ENCODE measurements at regions not wholly inside any gene's neighbourhood (a gene's known extent, or its start where the extent isn't known, plus 50 kb on each side); places are given as distances from the start of the nearest gene placed in this dataset.

DNA sequence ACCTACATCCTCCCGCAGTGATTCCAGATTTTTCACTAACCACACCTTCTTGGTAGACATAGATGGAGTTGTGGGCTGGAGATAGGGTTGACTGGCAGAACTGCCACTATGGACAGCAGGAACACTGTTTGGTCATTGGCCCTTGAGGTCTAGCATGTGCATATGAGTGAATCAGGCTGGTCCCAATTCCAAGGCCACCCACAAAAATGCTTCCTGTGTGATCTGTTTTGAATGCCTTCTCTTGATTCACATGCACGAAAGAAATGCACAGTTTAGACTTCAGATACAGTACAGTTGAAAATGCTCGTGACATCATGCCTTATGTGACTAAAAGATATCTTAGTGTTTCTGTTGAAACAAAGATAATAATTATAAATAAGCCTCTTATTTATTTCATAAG, 285.8 kb upstream of the SEMA6D start:
- TF ChIP-seq NR2F2 (IDR thresholded peaks at IDR 0.05; ENCODE audit: borderline replicate concordance, low read depth) (no peak), ATRX (CRISPR knock-in tag; IDR thresholded peaks at IDR 0.05; ENCODE audit: borderline replicate concordance) (no peak), GABPB1 (CRISPR knock-in tag; IDR thresholded peaks at IDR 0.05) (peak; percentile 16; the same call in 1 of the 2 replicates), PITX1 (CRISPR knock-in tag; IDR thresholded peaks at IDR 0.05) (no peak), CHD4 (IDR thresholded peaks at IDR 0.05; ENCODE audit: borderline replicate concordance, low read length) (no peak), ZNF724P (CRISPR knock-in tag; IDR thresholded peaks at IDR 0.05; ENCODE audit: borderline replicate concordance) (no peak), RNF2 (conservative IDR thresholded peaks at IDR 0.05; ENCODE audit: low read depth) (no peak), ZNF232 (CRISPR knock-in tag; IDR thresholded peaks at IDR 0.05; ENCODE audit: borderline replicate concordance) (no peak), NRL (CRISPR knock-in tag; IDR thresholded peaks at IDR 0.05; ENCODE audit: borderline replicate concordance) (no peak), ZFAT (CRISPR knock-in tag; conservative IDR thresholded peaks at IDR 0.05) (no peak), IRF2 (CRISPR knock-in tag; IDR thresholded peaks at IDR 0.05) (no peak), ZNF644 (CRISPR knock-in tag; IDR thresholded peaks at IDR 0.05; ENCODE audit: low read depth) (peak; percentile 51; the same call in 1 of the 2 replicates)
- TF ChIP-seq, protein P1, sequence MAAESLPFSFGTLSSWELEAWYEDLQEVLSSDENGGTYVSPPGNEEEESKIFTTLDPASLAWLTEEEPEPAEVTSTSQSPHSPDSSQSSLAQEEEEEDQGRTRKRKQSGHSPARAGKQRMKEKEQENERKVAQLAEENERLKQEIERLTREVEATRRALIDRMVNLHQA (CRISPR knock-in tag; IDR thresholded peaks at IDR 0.05), result no peak
- TF ChIP-seq, protein P2, sequence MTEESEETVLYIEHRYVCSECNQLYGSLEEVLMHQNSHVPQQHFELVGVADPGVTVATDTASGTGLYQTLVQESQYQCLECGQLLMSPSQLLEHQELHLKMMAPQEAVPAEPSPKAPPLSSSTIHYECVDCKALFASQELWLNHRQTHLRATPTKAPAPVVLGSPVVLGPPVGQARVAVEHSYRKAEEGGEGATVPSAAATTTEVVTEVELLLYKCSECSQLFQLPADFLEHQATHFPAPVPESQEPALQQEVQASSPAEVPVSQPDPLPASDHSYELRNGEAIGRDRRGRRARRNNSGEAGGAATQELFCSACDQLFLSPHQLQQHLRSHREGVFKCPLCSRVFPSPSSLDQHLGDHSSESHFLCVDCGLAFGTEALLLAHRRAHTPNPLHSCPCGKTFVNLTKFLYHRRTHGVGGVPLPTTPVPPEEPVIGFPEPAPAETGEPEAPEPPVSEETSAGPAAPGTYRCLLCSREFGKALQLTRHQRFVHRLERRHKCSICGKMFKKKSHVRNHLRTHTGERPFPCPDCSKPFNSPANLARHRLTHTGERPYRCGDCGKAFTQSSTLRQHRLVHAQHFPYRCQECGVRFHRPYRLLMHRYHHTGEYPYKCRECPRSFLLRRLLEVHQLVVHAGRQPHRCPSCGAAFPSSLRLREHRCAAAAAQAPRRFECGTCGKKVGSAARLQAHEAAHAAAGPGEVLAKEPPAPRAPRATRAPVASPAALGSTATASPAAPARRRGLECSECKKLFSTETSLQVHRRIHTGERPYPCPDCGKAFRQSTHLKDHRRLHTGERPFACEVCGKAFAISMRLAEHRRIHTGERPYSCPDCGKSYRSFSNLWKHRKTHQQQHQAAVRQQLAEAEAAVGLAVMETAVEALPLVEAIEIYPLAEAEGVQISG (CRISPR knock-in tag; IDR thresholded peaks at IDR 0.05), result no peak
- TF ChIP-seq, protein P3, sequence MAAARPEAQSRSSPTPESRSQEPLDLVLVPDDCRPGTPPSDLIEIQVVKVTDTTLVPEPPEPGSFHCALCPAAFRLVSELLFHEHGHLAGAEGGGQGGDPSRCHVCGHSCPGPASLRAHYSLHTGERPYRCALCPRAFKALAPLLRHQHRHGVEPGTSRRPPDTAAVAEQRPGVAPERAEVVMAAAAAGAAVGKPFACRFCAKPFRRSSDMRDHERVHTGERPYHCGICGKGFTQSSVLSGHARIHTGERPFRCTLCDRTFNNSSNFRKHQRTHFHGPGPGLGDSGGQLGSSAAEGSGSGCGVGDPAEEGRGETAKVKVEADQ (CRISPR knock-in tag; IDR thresholded peaks at IDR 0.05; ENCODE audit: borderline replicate concordance), result no peak
- DNase-seq (ENCODE audit: low spot score), result peak; percentile 10
- Histone ChIP-seq H3K9me3 (ENCODE audit: low read length) (peaks cover 13% of the 10 kb centered on the region), H3K4me2 (ENCODE audit: low read depth, low read length) (no peak overlapping the region), H3K27ac (ENCODE audit: extremely low read length, insufficient read depth, low read length) (no peak overlapping the region), H3K4me1 (ENCODE audit: insufficient read depth, low read length) (peaks cover 23% of the 10 kb centered on the region), H3K79me2 (ENCODE audit: insufficient read depth, low read length) (no peaks in the 10 kb centered on the region), H3K4me3 (replicated peaks in 1 of 3; ENCODE audit: insufficient read depth in 1 of 3, low read depth in 2 of 3, low read length in 3 of 3) (no peak overlapping the region), H4K20me1 (ENCODE audit: insufficient read depth, low read length) (no peaks in the 10 kb centered on the region), H3K27me3 (ENCODE audit: control insufficient read depth in 1 of 2, insufficient read depth in 2 of 2, low read length in 2 of 2) (no peaks in the 10 kb centered on the region), H2AFZ (ENCODE audit: low read length) (no peak overlapping the region), H3K9ac (ENCODE audit: insufficient read depth, low read depth, low read length) (no peak overlapping the region), H3K36me3 (replicated peaks in 1 of 2; ENCODE audit: control insufficient read depth in 1 of 2, insufficient read depth in 2 of 2, low read length in 2 of 2) (no peaks in the 10 kb centered on the region)
- 23% methylated on average over 3 of the region's 3 CpGs for WGBS (ENCODE audit: low lambda C conversion rate)
- FAIRE-seq, result no peak
- ATAC-seq, result peak; percentile 31; the same call in 1 of the 3 replicates
- ChIA-PET POLR2A (no interaction called here), CTCF (ENCODE audit: low intra/inter-chr PET ratio, low total read pairs) (no interaction called here)
- no TSS peak for BruUV-seq (replicated peaks)
- intact Hi-C loops (cut with micrococcal nuclease; ENCODE audit: unreplicated experiment) (no loop called here), in situ Hi-C loops (cut with HindIII; ENCODE audit: extremely low pct_ligation_motif_present, low pct_unique_long_range_greater_than_20kb) (no loop called here)
